ENCODE measurements at regions not wholly inside any gene's neighbourhood (a gene's known extent, or its start where the extent isn't known, plus 50 kb on each side); places are given as distances from the start of the nearest gene placed in this dataset.
"Not testable (repeated sequence)": the region's sequence is repeated elsewhere in the genome, so short reads cannot be mapped to it uniquely, and the experiment has no call there.

GRCh38 chr2:13698847-13699246 lies 933.7 kb upstream of the LRATD1 start:
- Histone ChIP-seq H3K27ac (ENCODE audit: low read depth, low read length) (no peak overlapping the region), H3K4me3 (ENCODE audit: low read length) (no peak overlapping the region), H3K36me3 (ENCODE audit: insufficient read depth, low read length) (no peaks in the 10 kb centered on the region), H3K9me3 (ENCODE audit: insufficient read depth, low read depth, low read length) (peaks cover 26% of the 10 kb centered on the region), H3K4me1 (ENCODE audit: insufficient read depth, low read length) (no peaks in the 10 kb centered on the region), H3K9ac (ENCODE audit: low read depth, low read length) (no peak overlapping the region), H3K27me3 (ENCODE audit: insufficient read depth, low read length) (no peaks in the 10 kb centered on the region)
- WGBS = no CpG with 5 or more reads among the region's 1 CpG

- H3K27me3 ChIP-seq (ENCODE audit: insufficient read depth, low read length); H3K4me1 ChIP-seq (ENCODE audit: insufficient read depth, low read length); H3K4me3 ChIP-seq (ENCODE audit: low read length); H3K9ac ChIP-seq (ENCODE audit: low read depth, low read length); H3K27ac ChIP-seq (ENCODE audit: low read depth, low read length); H3K36me3 ChIP-seq (ENCODE audit: insufficient read depth, low read length): not testable (repeated sequence)
- H3K9me3 ChIP-seq (ENCODE audit: insufficient read depth, low read depth, low read length) = peaks cover 21% of the 10 kb centered on the region
- WGBS = 84% methylated on average over 4 of the region's 4 CpGs
These were observed 932.6 kb upstream of the LRATD1 start for GRCh38 chr2:13699939-13700338.

- Histone ChIP-seq H3K9ac (ENCODE audit: low read depth, low read length) (no peak overlapping the region), H3K4me1 (ENCODE audit: insufficient read depth, low read length) (no peaks in the 10 kb centered on the region), H3K27me3 (ENCODE audit: insufficient read depth, low read length) (no peaks in the 10 kb centered on the region), H3K9me3 (ENCODE audit: insufficient read depth, low read depth, low read length) (peaks cover 26% of the 10 kb centered on the region; the same call in 1 of the 2 replicates), H3K36me3 (ENCODE audit: insufficient read depth, low read length) (no peaks in the 10 kb centered on the region), H3K27ac (ENCODE audit: low read depth, low read length) (no peak overlapping the region), H3K4me3 (ENCODE audit: low read length) (no peak overlapping the region)
- 90% methylated on average over 2 of the region's 2 CpGs for WGBS
These were observed 921.4 kb upstream of the LRATD1 start for GRCh38 chr2:13711154-13711553.

GRCh38 chr2:13714466-13714865 lies 918.1 kb upstream of the LRATD1 start:
- H3K27ac ChIP-seq (ENCODE audit: low read depth, low read length) = no peak overlapping the region
- H3K36me3 ChIP-seq (ENCODE audit: insufficient read depth, low read length) = no peaks in the 10 kb centered on the region
- no peak overlapping the region for H3K4me3 ChIP-seq (ENCODE audit: low read length)
- peaks cover 39% of the 10 kb centered on the region; the same call in 1 of the 2 replicates for H3K9me3 ChIP-seq (ENCODE audit: insufficient read depth, low read depth, low read length)
- no peaks in the 10 kb centered on the region for H3K4me1 ChIP-seq (ENCODE audit: insufficient read depth, low read length)
- 63% methylated on average over 2 of the region's 3 CpGs for WGBS
- no peaks in the 10 kb centered on the region for H3K27me3 ChIP-seq (ENCODE audit: insufficient read depth, low read length)
- H3K9ac ChIP-seq (ENCODE audit: low read depth, low read length) = no peak overlapping the region

- Histone ChIP-seq H3K27ac (ENCODE audit: low read depth, low read length) (no peak overlapping the region), H3K36me3 (ENCODE audit: insufficient read depth, low read length) (no peaks in the 10 kb centered on the region), H3K4me3 (ENCODE audit: low read length) (no peak overlapping the region), H3K9me3 (ENCODE audit: insufficient read depth, low read depth, low read length) (peaks cover 11% of the 10 kb centered on the region; the same call in 1 of the 2 replicates), H3K9ac (ENCODE audit: low read depth, low read length) (no peak overlapping the region), H3K4me1 (ENCODE audit: insufficient read depth, low read length) (no peaks in the 10 kb centered on the region), H3K27me3 (ENCODE audit: insufficient read depth, low read length) (no peaks in the 10 kb centered on the region)
- whole genome bisulfite sequencing = 64% methylated on average over 1 of the region's 1 CpG
These were observed 906.6 kb upstream of the LRATD1 start for GRCh38 chr2:13725945-13726344.

- Histone ChIP-seq H3K4me3 (ENCODE audit: low read length) (no peak overlapping the region), H3K36me3 (ENCODE audit: insufficient read depth, low read length) (no peaks in the 10 kb centered on the region), H3K9ac (ENCODE audit: low read depth, low read length) (no peak overlapping the region), H3K9me3 (ENCODE audit: insufficient read depth, low read depth, low read length) (peaks cover 35% of the 10 kb centered on the region), H3K4me1 (ENCODE audit: insufficient read depth, low read length) (peaks cover 14% of the 10 kb centered on the region; the same call in 1 of the 2 replicates), H3K27ac (ENCODE audit: low read depth, low read length) (no peak overlapping the region), H3K27me3 (ENCODE audit: insufficient read depth, low read length) (no peaks in the 10 kb centered on the region)
- 45% methylated on average over 3 of the region's 3 CpGs for WGBS
These were observed 887.2 kb upstream of the LRATD1 start for GRCh38 chr2:13745330-13745729.

GRCh38 chr2:13751955-13752354 lies 880.6 kb upstream of the LRATD1 start:
- H3K9me3 ChIP-seq (ENCODE audit: insufficient read depth, low read depth, low read length) = peaks cover 27% of the 10 kb centered on the region
- H3K27me3 ChIP-seq (ENCODE audit: insufficient read depth, low read length) = no peaks in the 10 kb centered on the region
- 96% methylated on average over 1 of the region's 1 CpG for WGBS
- no peak overlapping the region for H3K27ac ChIP-seq (ENCODE audit: low read depth, low read length)
- H3K36me3 ChIP-seq (ENCODE audit: insufficient read depth, low read length) = no peaks in the 10 kb centered on the region
- H3K4me3 ChIP-seq (ENCODE audit: low read length) = no peak overlapping the region
- no peak overlapping the region for H3K9ac ChIP-seq (ENCODE audit: low read depth, low read length)
- no peaks in the 10 kb centered on the region for H3K4me1 ChIP-seq (ENCODE audit: insufficient read depth, low read length)

GRCh38 chr2:13758412-13758811 lies 874.1 kb upstream of the LRATD1 start:
- Histone ChIP-seq H3K4me1 (ENCODE audit: insufficient read depth, low read length) (no peaks in the 10 kb centered on the region), H3K27me3 (ENCODE audit: insufficient read depth, low read length) (no peaks in the 10 kb centered on the region), H3K9ac (ENCODE audit: low read depth, low read length) (no peak overlapping the region), H3K27ac (ENCODE audit: low read depth, low read length) (no peak overlapping the region), H3K9me3 (ENCODE audit: insufficient read depth, low read depth, low read length) (peaks cover 11% of the 10 kb centered on the region; the same call in 1 of the 2 replicates), H3K4me3 (ENCODE audit: low read length) (no peak overlapping the region), H3K36me3 (ENCODE audit: insufficient read depth, low read length) (no peaks in the 10 kb centered on the region)
- WGBS = 52% methylated on average over 1 of the region's 1 CpG

- 60% methylated on average over 1 of the region's 2 CpGs for WGBS
- Histone ChIP-seq H3K9me3 (ENCODE audit: insufficient read depth, low read depth, low read length) (0 out of 2 replicates have a peak, but pooled peaks cover 17% of the 10 kb centered on the region), H3K4me3 (ENCODE audit: low read length) (no peak overlapping the region), H3K27me3 (ENCODE audit: insufficient read depth, low read length) (no peaks in the 10 kb centered on the region), H3K9ac (ENCODE audit: low read depth, low read length) (no peak overlapping the region), H3K4me1 (ENCODE audit: insufficient read depth, low read length) (no peaks in the 10 kb centered on the region), H3K27ac (ENCODE audit: low read depth, low read length) (no peak overlapping the region), H3K36me3 (ENCODE audit: insufficient read depth, low read length) (no peaks in the 10 kb centered on the region)
These were observed 864.2 kb upstream of the LRATD1 start for GRCh38 chr2:13768274-13768673.

- no peaks in the 10 kb centered on the region for H3K27me3 ChIP-seq (ENCODE audit: insufficient read depth, low read length)
- H3K4me1 ChIP-seq (ENCODE audit: insufficient read depth, low read length) = no peaks in the 10 kb centered on the region
- no peak overlapping the region for H3K4me3 ChIP-seq (ENCODE audit: low read length)
- no peak overlapping the region for H3K9ac ChIP-seq (ENCODE audit: low read depth, low read length)
- WGBS = 38% methylated on average over 2 of the region's 2 CpGs
- H3K27ac ChIP-seq (ENCODE audit: low read depth, low read length) = no peak overlapping the region
- H3K9me3 ChIP-seq (ENCODE audit: insufficient read depth, low read depth, low read length) = 0 out of 2 replicates have a peak, but pooled peaks cover 12% of the 10 kb centered on the region
- no peaks in the 10 kb centered on the region for H3K36me3 ChIP-seq (ENCODE audit: insufficient read depth, low read length)
These were observed 862.2 kb upstream of the LRATD1 start for GRCh38 chr2:13770279-13770678.

GRCh38 chr2:13779996-13780395 lies 852.5 kb upstream of the LRATD1 start:
- Histone ChIP-seq H3K4me1 (ENCODE audit: insufficient read depth, low read length) (no peaks in the 10 kb centered on the region), H3K9ac (ENCODE audit: low read depth, low read length) (no peak overlapping the region), H3K27me3 (ENCODE audit: insufficient read depth, low read length) (no peaks in the 10 kb centered on the region), H3K36me3 (ENCODE audit: insufficient read depth, low read length) (no peaks in the 10 kb centered on the region), H3K4me3 (ENCODE audit: low read length) (no peak overlapping the region), H3K27ac (ENCODE audit: low read depth, low read length) (no peak overlapping the region), H3K9me3 (ENCODE audit: insufficient read depth, low read depth, low read length) (peaks cover 25% of the 10 kb centered on the region; the same call in 1 of the 2 replicates)
- 60% methylated on average over 1 of the region's 1 CpG for WGBS

- Histone ChIP-seq H3K9me3 (ENCODE audit: insufficient read depth, low read depth, low read length) (peaks cover 17% of the 10 kb centered on the region), H3K4me3 (ENCODE audit: low read length) (no peak overlapping the region), H3K4me1 (ENCODE audit: insufficient read depth, low read length) (no peaks in the 10 kb centered on the region), H3K27me3 (ENCODE audit: insufficient read depth, low read length) (no peaks in the 10 kb centered on the region), H3K9ac (ENCODE audit: low read depth, low read length) (no peak overlapping the region), H3K36me3 (ENCODE audit: insufficient read depth, low read length) (no peaks in the 10 kb centered on the region), H3K27ac (ENCODE audit: low read depth, low read length) (no peak overlapping the region)
- WGBS = 42% methylated on average over 3 of the region's 3 CpGs
These were observed 841.4 kb upstream of the LRATD1 start for GRCh38 chr2:13791019-13791547.

Data from HUES64 (cell line).